GM19468 (cell line): ENCODE measurements at regions not wholly inside any gene's neighbourhood (a gene's known extent, or its start where the extent isn't known, plus 50 kb on each side); places are given as distances from the start of the nearest gene placed in this dataset.
"Not testable (repeated sequence)": the region's sequence is repeated elsewhere in the genome, so short reads cannot be mapped to it uniquely, and the experiment has no call there.

ENCODE experiments used
- ATAC-seq: cut with Tn5 transposase; IDR thresholded peaks from one replicate; pipeline ENCODE4 v1.9.1; 2021; ENCODE audit warnings: mild to moderate bottlenecking, moderate library complexity, moderate number of reproducible peaks; ENCODE audit not compliant: unreplicated experiment; ENCODE audit errors: extremely low read depth

GRCh38 chr7:19882893-19883292, 109.5 kb upstream of the TMEM196 start:
- ATAC-seq = not testable (repeated sequence)

- ATAC-seq = no peak
Measured at GRCh38 chr7:19872094-19872493, 98.7 kb upstream of the TMEM196 start.

GRCh38 chr7:19871102-19871501, 97.7 kb upstream of the TMEM196 start:
- ATAC-seq = no peak

GRCh38 chr7:19869979-19870378, 96.6 kb upstream of the TMEM196 start:
- ATAC-seq = no peak

- ATAC-seq = no peak
Measured at GRCh38 chr7:19853261-19853832, 79.9 kb upstream of the TMEM196 start.

GRCh38 chr7:19852192-19852591, 78.8 kb upstream of the TMEM196 start:
- ATAC-seq = no peak

- ATAC-seq = no peak
Measured at GRCh38 chr7:19851504-19851903, 78.1 kb upstream of the TMEM196 start.

GRCh38 chr7:19834566-19834965, 61.1 kb upstream of the TMEM196 start:
- no peak for ATAC-seq

- no peak for ATAC-seq
Measured at GRCh38 chr7:19830604-19831003, 57.2 kb upstream of the TMEM196 start.
